ENCODE measurements at regions not wholly inside any gene's neighbourhood (a gene's known extent, or its start where the extent isn't known, plus 50 kb on each side); places are given as distances from the start of the nearest gene placed in this dataset.

- TF ChIP-seq CTCF (IDR thresholded peaks at IDR 0.05) (no peak), ZFX (IDR thresholded peaks at IDR 0.05; ENCODE audit: borderline replicate concordance) (no peak)
Measured at GRCh38 chr18:68431922-68432198, 283.0 kb downstream of the TMX3 start.
